A172 (cell line): ENCODE measurements at regions not wholly inside any gene's neighbourhood (a gene's known extent, or its start where the extent isn't known, plus 50 kb on each side); places are given as distances from the start of the nearest gene placed in this dataset.
"Not testable (repeated sequence)": the region's sequence is repeated elsewhere in the genome, so short reads cannot be mapped to it uniquely, and the experiment has no call there.

Experiments
- DNase-seq: peaks from one replicate; pipeline ENCODE4 v3.0.0-alpha.2; 2015; ENCODE audit warnings: low spot score

DNA sequence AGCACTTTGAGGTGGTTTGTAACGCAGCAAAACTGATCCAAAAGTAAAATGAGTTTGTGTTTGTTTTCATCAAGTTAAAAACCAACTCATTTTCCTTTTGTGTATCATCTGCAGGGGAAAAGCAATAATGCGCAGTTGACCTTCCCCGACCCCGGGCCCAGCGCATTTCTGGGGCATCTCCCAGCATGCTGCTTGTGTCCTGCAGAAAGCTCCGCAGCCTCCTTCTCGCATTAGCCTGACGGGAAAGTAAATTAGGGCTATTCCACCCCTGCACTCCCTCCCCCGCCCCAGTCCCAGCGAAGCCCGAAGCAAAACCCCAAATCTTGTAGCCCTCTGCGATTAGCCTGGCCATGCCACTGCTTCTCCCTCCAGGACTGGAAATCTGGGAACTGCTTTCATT is 82.0 kb upstream of the PPM1B start:
- DNase-seq = no peak

- peak; percentile 74 for DNase-seq
Measured at GRCh38 chr2:44087036-44087713, 81.5 kb upstream of the PPM1B start.

- peak; percentile 5 for DNase-seq
Measured at GRCh38 chr2:44087714-44088092, 81.0 kb upstream of the PPM1B start.

- not testable (repeated sequence) for DNase-seq
Measured at GRCh38 chr2:44092519-44092918, 76.2 kb upstream of the PPM1B start.

DNA sequence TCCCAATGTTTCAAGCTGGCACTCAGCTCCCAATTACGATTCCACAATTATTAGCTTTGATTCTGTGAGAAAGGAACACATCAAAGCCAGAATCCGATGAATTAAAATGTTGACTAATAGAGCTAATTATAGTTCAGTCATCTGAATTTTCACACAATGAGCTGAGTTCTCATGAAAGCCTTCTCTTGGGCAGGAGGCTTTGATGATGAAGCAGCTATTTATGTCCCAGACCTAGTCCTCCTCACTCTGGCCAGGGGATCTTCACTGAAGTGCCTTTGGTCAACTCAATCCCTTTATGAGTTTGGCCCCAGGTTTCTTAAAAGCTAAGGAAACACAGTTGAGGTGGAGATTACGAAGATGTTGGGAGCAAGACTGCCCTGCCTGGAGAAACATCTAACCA is 74.7 kb upstream of the PPM1B start:
- no peak for DNase-seq

- DNase-seq = no peak
Measured at GRCh38 chr2:44097322-44097907, 71.3 kb upstream of the PPM1B start.

DNA sequence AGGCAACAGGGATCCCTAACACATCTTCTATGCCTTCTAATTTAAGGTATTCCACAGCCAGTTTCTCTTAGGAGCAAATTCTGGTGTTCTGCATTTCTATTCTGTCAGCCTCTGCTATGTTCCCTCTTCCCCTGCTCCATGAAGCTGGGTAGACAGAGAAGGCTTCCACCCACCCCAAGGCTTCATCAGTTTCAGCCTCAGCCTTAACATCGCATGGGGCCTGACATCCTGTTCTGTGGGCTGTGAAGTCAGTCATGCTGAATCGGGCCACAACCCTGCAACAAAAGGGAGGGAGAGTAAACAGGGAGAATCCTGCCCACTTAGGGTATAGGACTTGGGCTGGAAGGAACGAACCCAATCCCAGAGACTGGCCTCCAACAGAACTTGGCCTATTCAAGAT is 70.6 kb upstream of the PPM1B start:
- DNase-seq = no peak

GRCh38 chr2:44098891-44099290 is 69.8 kb upstream of the PPM1B start:
- no peak for DNase-seq

DNA sequence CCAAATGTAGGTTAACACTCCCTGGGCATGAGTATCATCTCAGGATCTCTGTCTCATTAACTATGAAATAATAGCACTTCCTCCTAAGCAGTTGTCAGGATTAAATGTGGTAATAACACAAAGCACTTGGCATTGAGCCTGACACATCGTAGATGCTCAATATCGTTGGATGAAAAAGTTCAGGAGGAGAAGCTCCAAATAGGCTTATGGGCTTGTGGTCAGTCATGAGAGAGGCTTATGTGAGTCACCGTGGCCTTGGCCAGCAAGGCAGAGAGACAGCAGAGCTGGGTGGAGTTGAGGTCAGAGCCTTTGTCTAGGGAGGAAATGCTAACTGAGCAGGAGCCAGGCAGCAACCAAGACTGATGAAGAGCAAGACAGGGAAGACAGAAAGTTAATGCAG is 68.3 kb upstream of the PPM1B start:
- DNase-seq = peak; percentile 97

- DNase-seq = no peak
Measured at GRCh38 chr2:44101246-44101645, 67.4 kb upstream of the PPM1B start.

GRCh38 chr2:44102790-44103562 is 65.7 kb upstream of the PPM1B start:
- no peak for DNase-seq

- no peak for DNase-seq
Measured at GRCh38 chr2:44103639-44104038, 65.0 kb upstream of the PPM1B start.

- no peak for DNase-seq
Measured at GRCh38 chr2:44104855-44105271, 63.8 kb upstream of the PPM1B start.

DNA sequence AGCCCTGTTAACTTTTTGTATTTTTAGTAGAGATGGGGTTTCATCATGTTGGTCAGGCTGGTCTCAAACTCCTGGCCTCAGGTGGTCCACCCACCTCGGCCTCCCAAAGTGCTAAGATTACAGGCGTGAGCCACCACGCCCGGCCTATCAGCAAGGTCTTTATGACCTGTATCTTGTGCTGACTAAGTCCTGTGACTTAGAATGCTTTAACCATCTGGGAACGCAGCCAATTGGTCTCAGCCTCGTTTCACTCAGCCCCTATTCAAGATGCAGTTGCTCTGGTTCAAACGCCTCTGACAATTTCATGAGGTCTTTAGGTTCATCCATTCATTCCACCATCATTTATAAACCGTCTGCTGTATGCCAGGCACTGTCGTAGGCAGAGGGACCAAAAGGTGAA is 62.2 kb upstream of the PPM1B start:
- DNase-seq = not testable (repeated sequence)

DNA sequence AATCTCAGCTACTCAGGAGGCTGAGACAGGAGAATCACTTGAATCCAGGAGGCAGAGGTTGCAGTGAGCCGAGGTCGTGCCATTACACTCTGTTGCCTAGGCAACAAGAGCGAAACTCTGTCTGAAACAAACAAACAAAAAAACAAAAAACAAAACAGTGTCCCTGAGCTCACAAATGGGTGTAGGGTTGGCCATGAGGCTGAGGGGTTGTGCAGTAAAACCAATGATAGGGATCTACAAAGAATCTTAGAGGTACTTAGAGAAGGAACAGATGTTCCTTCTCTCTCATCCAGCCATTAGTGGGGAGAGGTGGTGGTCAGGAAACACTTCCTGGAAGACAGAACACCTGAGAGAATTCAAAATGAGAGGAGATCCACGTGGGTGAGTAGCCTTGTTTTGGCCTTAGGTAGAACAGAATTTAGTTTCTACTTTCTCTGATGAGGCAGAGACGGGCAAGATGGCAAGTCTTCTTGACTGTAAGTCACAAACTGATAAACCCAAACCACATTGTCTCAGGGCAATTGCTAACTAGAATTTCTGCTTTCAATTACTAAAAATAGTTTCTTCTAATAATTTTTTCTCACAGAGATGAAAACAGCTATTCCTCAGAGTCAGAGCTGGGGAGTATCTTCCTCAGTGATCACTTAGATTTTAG is 61.5 kb upstream of the PPM1B start:
- DNase-seq = no peak

GRCh38 chr2:44107974-44108373 is 60.7 kb upstream of the PPM1B start:
- DNase-seq = no peak

DNA sequence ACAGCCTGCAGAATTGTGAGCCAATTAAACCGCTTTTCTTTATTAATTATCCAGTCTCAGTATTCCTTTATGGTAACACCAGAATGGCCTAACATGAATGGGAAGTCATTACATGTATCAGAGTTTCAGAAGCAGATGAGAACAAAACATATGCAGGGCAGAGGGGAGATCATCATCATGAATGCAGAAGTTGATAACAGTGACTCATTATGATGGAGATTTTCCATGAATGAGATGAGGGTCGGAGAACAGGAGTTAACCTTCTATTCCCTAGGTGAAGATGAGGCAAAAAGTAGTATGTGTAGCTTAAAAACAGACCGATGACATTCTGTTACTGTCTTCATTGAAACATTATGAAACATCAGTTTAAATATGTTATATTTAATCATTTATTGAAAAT is 59.5 kb upstream of the PPM1B start:
- no peak for DNase-seq

DNA sequence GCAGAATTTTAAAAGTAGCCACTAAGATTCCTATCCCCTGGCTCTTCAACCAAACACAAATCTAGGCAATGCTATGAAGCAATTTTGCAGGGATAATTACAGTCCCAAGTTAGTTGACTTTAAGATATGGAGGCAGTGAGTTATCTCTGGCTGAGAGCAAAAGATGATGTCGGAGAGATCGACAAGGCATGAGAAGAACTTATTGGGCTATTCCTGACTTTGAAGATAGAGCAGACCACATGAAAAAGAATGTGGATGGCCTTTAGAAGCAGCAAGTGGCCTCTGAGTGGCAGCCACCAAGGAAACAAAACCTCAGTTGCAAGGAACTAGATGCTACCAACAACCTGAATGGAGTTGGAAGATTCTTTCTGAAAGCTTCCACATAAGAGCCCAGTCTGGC is 58.2 kb upstream of the PPM1B start:
- no peak for DNase-seq

GRCh38 chr2:44112096-44112495 is 56.6 kb upstream of the PPM1B start:
- no peak for DNase-seq

DNA sequence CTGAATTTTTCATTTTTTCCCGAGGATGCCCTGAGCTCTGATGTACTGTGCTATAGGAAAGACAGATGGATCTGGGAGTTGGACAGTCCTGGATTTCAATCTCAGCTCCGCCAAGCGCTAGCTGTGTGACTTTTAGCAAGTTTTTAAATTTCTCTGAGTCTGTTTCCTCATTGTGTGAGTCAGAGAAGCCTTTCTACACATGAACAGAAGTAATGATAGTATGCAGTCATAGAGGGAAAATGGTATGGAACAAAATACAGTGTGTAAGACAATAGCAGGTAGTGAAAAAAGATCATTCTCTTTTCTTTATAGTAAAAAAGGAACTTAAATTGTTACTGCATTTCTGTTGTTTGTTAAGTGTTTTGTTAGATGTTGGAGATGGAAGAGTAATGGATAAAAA is 52.4 kb upstream of the PPM1B start:
- DNase-seq = no peak

- no peak for DNase-seq
Measured at GRCh38 chr2:44118257-44118656, 50.4 kb upstream of the PPM1B start.
